ENCODE measurements at regions not wholly inside any gene's neighbourhood (a gene's known extent, or its start where the extent isn't known, plus 50 kb on each side); places are given as distances from the start of the nearest gene placed in this dataset.
"Not testable (repeated sequence)": the region's sequence is repeated elsewhere in the genome, so short reads cannot be mapped to it uniquely, and the experiment has no call there.

DNA sequence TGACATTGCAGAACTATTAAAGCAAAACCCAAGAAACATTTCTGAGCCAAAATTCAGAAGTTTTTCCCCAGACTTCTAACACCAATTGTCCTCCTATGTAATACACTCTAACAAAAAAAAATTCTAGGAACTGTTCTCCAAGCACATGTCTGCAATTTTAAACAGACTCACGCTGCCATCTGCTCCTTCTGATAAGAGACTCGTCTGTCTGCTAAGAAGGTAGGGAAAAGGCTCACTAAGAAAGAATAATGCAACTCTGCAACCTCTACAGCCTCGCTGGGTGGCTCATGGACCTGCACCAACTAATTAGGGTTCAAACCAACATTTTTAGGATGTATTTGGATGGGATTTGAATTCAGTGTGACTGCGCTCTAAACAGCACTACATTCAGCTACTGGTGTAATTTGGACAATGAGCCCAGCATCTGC, 366.5 kb downstream of the DSC3 start:
- no peaks in the 10 kb centered on the region for H3K27me3 Mint-ChIP-seq (ENCODE audit: low read depth in 3 of 3)

DNA sequence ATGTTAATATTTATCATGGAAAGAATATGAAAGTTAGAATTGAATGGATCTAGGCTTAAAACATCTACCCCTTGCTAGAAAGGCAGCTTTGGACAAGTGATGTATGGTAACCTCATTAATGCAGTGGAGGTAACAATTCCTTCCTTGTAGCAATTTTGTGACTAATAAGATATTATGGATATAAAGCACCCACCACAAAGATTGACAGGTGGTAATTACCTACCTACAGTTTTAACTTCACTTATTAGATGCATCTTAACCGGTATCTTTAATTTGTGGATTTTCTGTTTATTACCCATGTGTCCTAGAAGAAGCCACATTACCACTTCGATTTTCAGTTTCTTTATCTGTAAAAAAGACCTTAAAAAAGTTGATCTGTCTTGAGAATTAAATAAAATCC, 367.0 kb downstream of the DSC3 start:
- Mint-ChIP-seq H3K9me3 (peaks cover 1 to 13% (median 6%) of the 10 kb centered on the region in 6 donors), H3K27me3 (ENCODE audit: low read depth in 3 of 3) (no peaks in the 10 kb centered on the region), H3K4me3 (no peak overlapping the region), H3K36me3 (no peaks in the 10 kb centered on the region), H3K4me1 (no peaks in the 10 kb centered on the region), H3K27ac (no peak overlapping the region)
- DNase-seq, result no peak

More for the DNA sequence above, 366.5 kb downstream of the DSC3 start:
- DNase-seq, result no peak
- no peaks in the 10 kb centered on the region for H3K36me3 Mint-ChIP-seq
- no peak overlapping the region for H3K27ac Mint-ChIP-seq
- H3K4me1 Mint-ChIP-seq, result no peaks in the 10 kb centered on the region
- H3K4me3 Mint-ChIP-seq, result no peak overlapping the region
- peaks cover 1 to 15% (median 6%) of the 10 kb centered on the region in 6 donors for H3K9me3 Mint-ChIP-seq

DNA sequence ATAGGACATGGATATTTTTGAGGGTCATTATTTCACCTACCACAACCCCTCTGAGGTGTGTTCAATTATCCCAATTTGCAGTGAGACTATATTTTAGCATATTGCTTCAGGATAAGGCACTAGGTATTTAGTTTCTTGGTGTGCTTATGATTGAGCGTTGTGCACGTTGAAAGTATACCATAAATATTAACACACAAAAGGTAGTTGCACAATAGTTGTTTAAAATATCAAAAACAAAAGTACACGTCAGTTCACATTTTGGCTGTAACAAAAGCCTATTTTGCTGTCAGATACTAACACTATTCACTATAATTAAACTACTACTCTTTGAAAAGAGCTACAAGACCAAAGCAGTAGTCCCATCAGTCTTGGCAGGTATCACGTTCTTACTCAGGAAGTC, 367.5 kb downstream of the DSC3 start:
- Mint-ChIP-seq H3K27me3 (ENCODE audit: low read depth in 3 of 3) (no peaks in the 10 kb centered on the region), H3K36me3 (no peaks in the 10 kb centered on the region), H3K27ac (no peak overlapping the region), H3K4me3 (no peak overlapping the region), H3K9me3 (peaks cover 1 to 12% (median 6%) of the 10 kb centered on the region in 6 donors), H3K4me1 (no peaks in the 10 kb centered on the region)
- no peak for DNase-seq

DNA sequence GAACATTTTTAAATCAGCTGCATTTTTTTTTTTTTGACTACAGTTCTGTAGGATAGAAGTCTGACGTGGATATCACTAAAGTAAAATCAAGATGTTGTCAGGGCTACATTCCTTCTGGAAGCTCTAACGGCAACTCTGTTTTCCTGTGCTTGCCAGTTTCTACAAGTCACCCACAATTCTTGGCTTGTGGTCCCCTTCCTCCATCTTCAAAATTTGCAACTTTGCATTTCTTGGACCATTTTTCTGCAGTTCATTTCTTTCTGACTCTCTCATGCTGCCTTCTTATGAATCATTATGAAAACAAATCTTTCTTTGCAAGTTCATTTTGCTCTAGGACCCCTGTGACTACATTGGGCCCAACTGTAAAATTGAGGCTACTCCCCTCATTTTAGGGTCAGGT, 367.9 kb downstream of the DSC3 start:
- peaks cover 1 to 13% (median 6%) of the 10 kb centered on the region in 6 donors for H3K9me3 Mint-ChIP-seq
- no peaks in the 10 kb centered on the region for H3K4me1 Mint-ChIP-seq
- no peaks in the 10 kb centered on the region for H3K36me3 Mint-ChIP-seq
- DNase-seq, result no peak
- no peak overlapping the region for H3K27ac Mint-ChIP-seq
- no peak overlapping the region for H3K4me3 Mint-ChIP-seq
- no peaks in the 10 kb centered on the region for H3K27me3 Mint-ChIP-seq (ENCODE audit: low read depth in 3 of 3)

DNA sequence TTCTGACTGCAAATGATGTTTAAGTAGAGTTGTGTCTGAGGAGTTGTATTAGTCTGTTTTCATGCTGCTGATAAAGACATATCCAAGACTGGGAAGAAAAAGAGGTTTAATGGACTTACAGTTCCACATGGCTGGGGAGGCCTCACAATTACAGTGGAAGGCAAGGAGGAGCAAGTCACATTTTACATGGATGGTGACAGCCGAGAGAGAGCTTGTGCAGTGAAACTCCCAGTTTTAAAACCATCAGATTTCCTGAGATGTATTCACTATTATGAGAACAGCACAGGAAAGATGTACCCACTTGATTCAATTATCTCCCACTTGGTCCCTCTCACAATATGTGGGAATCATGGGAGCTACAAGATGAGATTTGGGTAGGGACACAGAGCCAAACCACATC, 370.1 kb downstream of the DSC3 start:
- not testable (repeated sequence) for H3K27ac Mint-ChIP-seq; DNase-seq; H3K4me3 Mint-ChIP-seq; H3K27me3 Mint-ChIP-seq (ENCODE audit: low read depth in 3 of 3); H3K4me1 Mint-ChIP-seq; H3K36me3 Mint-ChIP-seq
- H3K9me3 Mint-ChIP-seq, result peaks cover 1 to 13% (median 7%) of the 10 kb centered on the region in 6 donors

DNA sequence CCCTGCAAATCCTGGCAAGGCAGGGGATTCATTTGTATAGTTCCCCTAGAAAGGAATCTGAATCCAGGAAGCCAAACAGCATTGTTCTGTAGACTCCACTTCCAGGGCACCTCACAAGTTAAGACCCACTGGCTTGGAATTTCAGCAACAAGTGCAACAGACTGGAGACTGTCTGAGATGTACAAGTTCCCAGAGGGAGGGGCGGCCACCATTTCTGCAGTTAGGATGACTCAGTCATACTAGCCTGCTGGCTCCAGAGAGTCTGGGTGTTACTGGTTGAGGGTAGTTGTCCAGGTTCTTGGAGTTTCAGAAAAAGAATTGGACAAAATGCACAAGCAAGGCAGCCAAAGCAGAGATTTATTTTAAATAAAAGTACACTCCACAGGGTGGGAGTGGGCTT, 384.2 kb downstream of the DSC3 start:
- no peak overlapping the region for H3K4me3 Mint-ChIP-seq
- H3K4me1 Mint-ChIP-seq, result no peaks in the 10 kb centered on the region
- peaks cover 15 to 54% (median 29%) of the 10 kb centered on the region in 6 donors for H3K9me3 Mint-ChIP-seq
- no peaks in the 10 kb centered on the region for H3K27me3 Mint-ChIP-seq (ENCODE audit: low read depth in 3 of 3)
- no peak overlapping the region for H3K27ac Mint-ChIP-seq
- DNase-seq, result no peak
- H3K36me3 Mint-ChIP-seq, result no peaks in the 10 kb centered on the region

DNA sequence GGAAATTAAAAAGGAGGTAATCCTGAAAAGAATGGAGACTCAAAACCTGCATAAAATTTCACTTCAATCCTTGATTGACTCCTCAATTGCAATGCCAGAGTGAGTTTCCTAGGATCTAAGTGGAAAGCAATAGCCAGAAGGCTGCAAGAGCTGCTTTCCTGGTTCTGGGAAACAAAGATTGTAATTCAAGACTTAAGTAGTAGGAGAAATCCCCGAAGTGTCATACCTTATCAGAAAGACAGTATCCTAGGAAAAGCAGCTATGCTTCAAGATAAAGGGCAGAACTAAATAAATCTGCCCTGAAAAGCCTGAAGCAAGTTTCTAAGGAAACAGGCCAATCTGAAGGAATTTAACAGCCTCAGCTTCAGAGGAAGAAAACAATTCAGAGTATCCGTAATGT, 390.2 kb downstream of the DSC3 start:
- Mint-ChIP-seq H3K36me3 (no peaks in the 10 kb centered on the region), H3K9me3 (peaks cover 4 to 25% (median 7%) of the 10 kb centered on the region in 6 donors), H3K27ac (no peak overlapping the region), H3K4me1 (no peaks in the 10 kb centered on the region), H3K4me3 (no peak overlapping the region), H3K27me3 (ENCODE audit: low read depth in 3 of 3) (no peaks in the 10 kb centered on the region)
- no peak for DNase-seq

DNA sequence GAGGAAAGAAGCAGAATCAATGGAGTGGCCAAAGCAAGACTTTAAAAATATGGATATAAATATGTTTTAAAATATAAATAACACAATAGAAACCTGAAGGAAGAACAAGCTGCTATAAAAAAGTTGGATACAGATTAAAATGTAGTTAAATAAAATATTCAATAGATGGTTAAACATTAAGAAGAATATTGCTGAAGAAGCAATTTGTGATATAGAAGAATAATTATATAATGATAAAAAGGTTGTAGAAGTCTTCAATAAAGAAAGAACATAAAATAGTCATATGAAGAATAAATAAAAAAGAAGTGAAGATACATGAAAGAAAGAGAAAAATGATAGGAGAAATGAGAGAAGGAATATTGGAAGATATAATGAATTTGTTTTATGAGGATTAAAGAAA, 392.0 kb downstream of the DSC3 start:
- H3K9me3 Mint-ChIP-seq, result peaks cover 0 to 10% (median 4%) of the 10 kb centered on the region in 6 donors

DNA sequence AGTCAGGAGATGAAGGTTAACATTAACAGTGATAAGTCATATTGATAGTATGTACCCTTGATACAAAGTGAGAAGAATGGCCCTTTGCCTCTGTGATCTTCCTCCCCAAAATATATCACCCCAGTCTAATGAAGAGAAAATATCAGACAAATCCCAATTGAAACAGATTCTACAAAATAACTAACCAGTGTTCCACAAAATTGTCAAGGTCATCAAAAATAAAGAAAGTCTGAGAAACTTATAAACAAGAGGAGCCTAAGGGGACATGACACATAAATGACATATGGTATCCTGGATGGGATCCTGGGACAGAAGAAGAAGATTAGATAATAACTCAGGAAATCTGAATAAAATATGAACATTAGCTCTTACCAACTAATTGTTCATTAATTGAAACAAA, 398.4 kb downstream of the DSC3 start:
- no peak overlapping the region for H3K4me3 Mint-ChIP-seq
- H3K27me3 Mint-ChIP-seq (ENCODE audit: low read depth in 3 of 3), result no peaks in the 10 kb centered on the region
- no peaks in the 10 kb centered on the region for H3K4me1 Mint-ChIP-seq

More for the DNA sequence above, 392.0 kb downstream of the DSC3 start:
- Mint-ChIP-seq H3K4me1 (no peaks in the 10 kb centered on the region), H3K36me3 (no peaks in the 10 kb centered on the region), H3K27me3 (ENCODE audit: low read depth in 3 of 3) (no peaks in the 10 kb centered on the region), H3K4me3 (no peak overlapping the region), H3K27ac (no peak overlapping the region)
- no peak for DNase-seq

DNA sequence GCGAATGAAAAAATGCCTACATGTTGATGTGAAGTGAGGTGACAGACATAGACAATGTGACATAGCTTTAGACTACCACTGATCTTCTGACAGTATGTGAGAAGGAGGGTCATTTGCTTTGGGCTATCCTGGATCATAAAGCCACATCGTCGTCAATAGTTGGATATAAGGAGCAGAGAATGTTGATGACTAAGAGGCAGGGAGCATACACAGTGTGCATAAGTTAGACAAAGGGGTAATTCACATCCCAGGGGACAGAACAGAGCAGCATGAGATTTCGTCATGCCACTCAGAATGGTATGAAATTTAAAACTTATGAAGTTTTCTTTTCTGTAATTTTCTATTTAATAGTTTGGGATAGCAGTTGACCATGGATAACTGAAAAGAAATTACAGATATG, 403.2 kb downstream of the DSC3 start:
- Mint-ChIP-seq H3K36me3 (no peaks in the 10 kb centered on the region), H3K27ac (no peak overlapping the region), H3K4me1 (no peaks in the 10 kb centered on the region), H3K4me3 (no peak overlapping the region), H3K27me3 (ENCODE audit: low read depth in 3 of 3) (no peaks in the 10 kb centered on the region), H3K9me3 (peaks cover 12 to 46% (median 15%) of the 10 kb centered on the region in 6 donors)
- DNase-seq, result no peak

More for the DNA sequence above, 398.4 kb downstream of the DSC3 start:
- peaks cover 7 to 20% (median 10%) of the 10 kb centered on the region in 6 donors for H3K9me3 Mint-ChIP-seq
- no peak for DNase-seq
- no peaks in the 10 kb centered on the region for H3K36me3 Mint-ChIP-seq
- H3K27ac Mint-ChIP-seq, result no peak overlapping the region

DNA sequence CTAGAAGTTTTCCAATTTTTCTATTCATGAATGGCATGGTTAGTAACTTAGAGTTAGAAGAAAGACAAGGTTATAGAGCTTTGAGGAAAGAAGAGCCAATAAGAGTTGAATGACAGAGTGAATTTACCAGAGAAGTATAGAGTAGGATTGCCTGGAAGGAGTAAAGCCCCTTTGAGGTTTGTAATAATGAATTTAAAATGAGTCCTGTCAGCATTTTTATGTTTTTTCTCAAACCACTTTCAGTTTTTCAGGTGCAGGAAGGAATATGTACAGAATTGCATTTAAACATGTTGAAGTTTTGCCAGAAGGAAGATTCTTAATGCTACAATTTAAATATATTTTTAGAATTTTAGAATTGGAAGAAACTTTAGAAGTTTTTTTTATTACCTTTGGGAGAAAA, 408.3 kb downstream of the DSC3 start:
- no peak for DNase-seq
- H3K27ac Mint-ChIP-seq, result no peak overlapping the region
- H3K9me3 Mint-ChIP-seq, result peaks cover 14 to 47% (median 22%) of the 10 kb centered on the region in 6 donors
- H3K27me3 Mint-ChIP-seq (ENCODE audit: low read depth in 3 of 3), result peaks cover 0 to 2% (median 0%) of the 10 kb centered on the region in 3 donors
- peaks cover 0 to 5% (median 4%) of the 10 kb centered on the region in 3 donors for H3K36me3 Mint-ChIP-seq
- no peaks in the 10 kb centered on the region for H3K4me1 Mint-ChIP-seq
- no peak overlapping the region for H3K4me3 Mint-ChIP-seq

DNA sequence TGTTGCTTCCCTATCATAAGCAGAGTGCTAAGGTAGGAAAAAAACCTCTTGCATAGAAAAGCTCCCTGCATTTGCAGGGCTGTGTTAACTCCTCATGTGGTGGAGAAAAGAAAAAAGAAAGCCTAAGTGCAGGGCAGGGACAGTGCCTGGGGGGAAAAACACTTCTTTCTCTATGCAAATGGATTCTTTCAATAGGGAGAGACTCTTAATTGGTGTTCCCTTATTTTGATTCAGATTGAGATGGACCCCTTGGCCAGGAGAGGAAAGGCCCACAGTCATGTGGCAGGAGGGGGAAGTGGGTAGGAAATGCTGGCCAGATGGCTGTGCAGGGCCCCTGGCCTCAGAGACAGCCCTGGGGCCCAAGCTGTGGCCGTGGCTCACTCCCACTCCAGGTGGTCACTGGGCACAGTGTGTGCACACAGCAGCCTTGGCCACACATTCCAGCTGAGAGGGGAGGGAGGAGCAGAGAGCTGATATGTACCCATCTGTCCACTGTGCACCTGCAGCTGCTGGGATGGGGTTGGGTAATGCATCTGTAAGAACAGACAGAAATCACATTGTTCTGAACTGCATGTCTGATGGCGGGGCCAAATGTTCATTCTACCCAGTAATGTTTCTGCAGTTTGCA, 410.4 kb downstream of the DSC3 start:
- peaks cover 0 to 2% (median 0%) of the 10 kb centered on the region in 3 donors for H3K27me3 Mint-ChIP-seq (ENCODE audit: low read depth in 3 of 3)
- H3K4me3 Mint-ChIP-seq, result no peak overlapping the region
- no peaks in the 10 kb centered on the region for H3K4me1 Mint-ChIP-seq
- peaks cover 14 to 42% (median 24%) of the 10 kb centered on the region in 6 donors for H3K9me3 Mint-ChIP-seq
- no peak overlapping the region for H3K27ac Mint-ChIP-seq
- H3K36me3 Mint-ChIP-seq, result peaks cover 0 to 5% (median 4%) of the 10 kb centered on the region in 3 donors
- DNase-seq, result no peak

DNA sequence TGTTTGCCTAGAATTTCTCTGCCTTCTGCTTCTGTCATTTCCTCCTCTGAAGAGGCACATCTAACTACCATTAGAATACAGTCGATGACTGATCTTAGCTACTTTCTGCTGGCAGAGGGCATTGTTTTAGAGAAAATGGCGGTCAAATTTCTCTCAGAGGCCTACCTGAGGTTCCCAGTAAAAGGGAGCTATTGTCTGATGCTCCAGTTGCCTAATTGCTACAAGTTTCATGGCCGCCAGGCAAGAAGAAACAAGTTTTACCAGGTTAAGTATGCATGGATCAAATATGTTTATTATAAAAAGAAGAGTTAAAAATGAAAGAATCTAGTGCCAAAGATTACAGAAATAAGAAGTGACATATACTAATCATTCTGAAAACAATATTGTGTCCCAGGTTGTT, 416.6 kb downstream of the DSC3 start:
- Mint-ChIP-seq H3K36me3 (peaks cover 0 to 5% (median 4%) of the 10 kb centered on the region in 3 donors), H3K9me3 (peaks cover 9 to 52% (median 18%) of the 10 kb centered on the region in 6 donors), H3K27me3 (ENCODE audit: low read depth in 3 of 3) (peaks cover 0 to 2% (median 0%) of the 10 kb centered on the region in 3 donors), H3K4me3 (no peak overlapping the region), H3K4me1 (no peaks in the 10 kb centered on the region), H3K27ac (no peak overlapping the region)
- DNase-seq, result no peak

DNA sequence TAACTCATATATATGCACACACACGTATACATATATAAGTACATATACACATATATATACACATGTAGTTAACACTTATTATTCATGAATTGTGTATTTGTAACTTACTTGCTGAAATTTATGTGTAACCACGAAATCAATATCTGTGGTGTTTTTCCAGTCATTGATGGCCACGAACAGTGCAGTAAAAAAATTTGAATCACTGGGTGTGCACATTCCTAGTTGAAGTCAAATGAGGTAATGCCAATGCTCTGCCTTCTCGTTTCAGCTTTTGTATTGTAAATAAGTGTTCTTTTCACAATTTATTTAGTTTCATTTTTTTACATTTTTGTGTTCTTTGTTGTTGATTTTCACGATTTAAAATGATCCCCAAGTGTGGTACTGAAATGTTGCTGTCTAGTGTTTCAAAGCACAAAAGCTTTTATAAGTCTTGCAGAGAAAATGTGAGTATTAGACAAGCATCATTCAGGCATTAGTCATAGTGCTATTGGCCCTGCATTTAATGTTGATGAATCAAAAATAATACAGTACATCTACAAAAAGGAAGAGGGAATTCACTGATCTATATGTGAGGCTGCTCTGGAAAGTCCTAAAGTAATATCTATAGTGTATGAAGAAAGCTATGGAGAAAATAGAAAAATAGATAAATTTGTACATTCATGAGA, 419.0 kb downstream of the DSC3 start:
- Mint-ChIP-seq H3K4me3 (no peak overlapping the region), H3K4me1 (no peaks in the 10 kb centered on the region), H3K36me3 (no peaks in the 10 kb centered on the region)

More for the DNA sequence above, 419.0 kb downstream of the DSC3 start:
- H3K27ac Mint-ChIP-seq, result no peak overlapping the region
- no peak for DNase-seq
- H3K9me3 Mint-ChIP-seq, result peaks cover 6 to 34% (median 15%) of the 10 kb centered on the region in 6 donors
- no peaks in the 10 kb centered on the region for H3K27me3 Mint-ChIP-seq (ENCODE audit: low read depth in 3 of 3)
